Activated CD4-positive, alpha-beta T cell treated with anti-CD3 and anti-CD28 coated beads, Interleukin-2, amount 50 U/mL, for 1 hour (primary cell): ENCODE measurements at regions not wholly inside any gene's neighbourhood (a gene's known extent, or its start where the extent isn't known, plus 50 kb on each side); places are given as distances from the start of the nearest gene placed in this dataset.
"Not testable (repeated sequence)": the region's sequence is repeated elsewhere in the genome, so short reads cannot be mapped to it uniquely, and the experiment has no call there.

Experiments
- DNase-seq: peaks from one replicate; pipeline ENCODE4 v3.0.0-alpha.2; 2020

GRCh38 chr3:59171491-59171890 lies 121.7 kb upstream of the CFAP20DC start:
- no peak for DNase-seq

- not testable (repeated sequence) for DNase-seq
Measured at GRCh38 chr3:59170166-59170565, 120.3 kb upstream of the CFAP20DC start.

- no peak for DNase-seq
Measured at GRCh38 chr3:59167756-59168155, 117.9 kb upstream of the CFAP20DC start.

- DNase-seq, result no peak
Measured at GRCh38 chr3:59163953-59164352, 114.1 kb upstream of the CFAP20DC start.

GRCh38 chr3:59161048-59161447 lies 111.2 kb upstream of the CFAP20DC start:
- no peak for DNase-seq

- no peak for DNase-seq
Measured at GRCh38 chr3:59160133-59160746, 110.4 kb upstream of the CFAP20DC start.

GRCh38 chr3:59153648-59154047 lies 103.8 kb upstream of the CFAP20DC start:
- DNase-seq, result no peak

- DNase-seq, result no peak
Measured at GRCh38 chr3:59152943-59153342, 103.1 kb upstream of the CFAP20DC start.

GRCh38 chr3:59150039-59150438 lies 100.2 kb upstream of the CFAP20DC start:
- no peak for DNase-seq

GRCh38 chr3:59149166-59149565 lies 99.3 kb upstream of the CFAP20DC start:
- no peak for DNase-seq

GRCh38 chr3:59143447-59143846 lies 93.6 kb upstream of the CFAP20DC start:
- no peak for DNase-seq

- DNase-seq, result no peak
Measured at GRCh38 chr3:59142556-59142955, 92.7 kb upstream of the CFAP20DC start.

- no peak for DNase-seq
Measured at GRCh38 chr3:59138966-59139365, 89.1 kb upstream of the CFAP20DC start.

GRCh38 chr3:59137415-59137814 lies 87.6 kb upstream of the CFAP20DC start:
- no peak for DNase-seq

GRCh38 chr3:59136081-59136480 lies 86.3 kb upstream of the CFAP20DC start:
- DNase-seq, result no peak

GRCh38 chr3:59135096-59135495 lies 85.3 kb upstream of the CFAP20DC start:
- no peak for DNase-seq

GRCh38 chr3:59133311-59133710 lies 83.5 kb upstream of the CFAP20DC start:
- DNase-seq, result no peak

- DNase-seq, result no peak
Measured at GRCh38 chr3:59131016-59131766, 81.4 kb upstream of the CFAP20DC start.

- DNase-seq, result no peak
Measured at GRCh38 chr3:59128685-59129084, 78.9 kb upstream of the CFAP20DC start.

- no peak for DNase-seq
Measured at GRCh38 chr3:59127071-59127470, 77.2 kb upstream of the CFAP20DC start.

GRCh38 chr3:59126446-59126845 lies 76.6 kb upstream of the CFAP20DC start:
- DNase-seq, result no peak

GRCh38 chr3:59121346-59122144 lies 71.7 kb upstream of the CFAP20DC start:
- DNase-seq, result no peak

- DNase-seq, result no peak
Measured at GRCh38 chr3:59118928-59119327, 69.1 kb upstream of the CFAP20DC start.

GRCh38 chr3:59117396-59117795 lies 67.6 kb upstream of the CFAP20DC start:
- DNase-seq, result no peak
